SH-SY5Y (cell line): ENCODE measurements at regions not wholly inside any gene's neighbourhood (a gene's known extent, or its start where the extent isn't known, plus 50 kb on each side); places are given as distances from the start of the nearest gene placed in this dataset.

ENCODE experiments used
- GATA2 ChIP-seq: IDR thresholded peaks from 2 replicates; pipeline ENCODE4 v1.6.1; 2011; ENCODE audit warnings: mild to moderate bottlenecking, low read depth, low read length
- GATA3 ChIP-seq: IDR thresholded peaks from 2 replicates; pipeline ENCODE4 v1.6.1; 2011; ENCODE audit warnings: low read depth, mild to moderate bottlenecking, low read length, moderate library complexity

- TF ChIP-seq GATA3 (no peak), GATA2 (no peak)
Measured at GRCh38 chr4:111334361-111334760, 711.5 kb upstream of the PITX2 start.

- no peak for TF ChIP-seq GATA2
- TF ChIP-seq GATA3: no peak
Measured at GRCh38 chr4:111359602-111360001, 736.7 kb upstream of the PITX2 start.

GRCh38 chr4:111360906-111361305 lies 738.0 kb upstream of the PITX2 start:
- TF ChIP-seq GATA2 (no peak), GATA3 (no peak)

- TF ChIP-seq GATA2 (no peak), GATA3 (no peak)
Measured at GRCh38 chr4:111362941-111363361, 740.1 kb upstream of the PITX2 start.

- TF ChIP-seq GATA3 (no peak), GATA2 (no peak)
Measured at GRCh38 chr4:111388561-111388960, 756.7 kb upstream of the FAM241A start.

GRCh38 chr4:111391829-111392228 lies 753.4 kb upstream of the FAM241A start:
- TF ChIP-seq GATA2: no peak
- no peak for TF ChIP-seq GATA3

- TF ChIP-seq GATA2: no peak
- TF ChIP-seq GATA3: no peak
Measured at GRCh38 chr4:111393781-111394180, 751.5 kb upstream of the FAM241A start.

- TF ChIP-seq GATA3 (no peak), GATA2 (no peak)
Measured at GRCh38 chr4:111398906-111399330, 746.3 kb upstream of the FAM241A start.

- TF ChIP-seq GATA3 (no peak), GATA2 (no peak)
Measured at GRCh38 chr4:111399623-111400022, 745.6 kb upstream of the FAM241A start.

- TF ChIP-seq GATA2: no peak
- no peak for TF ChIP-seq GATA3
Measured at GRCh38 chr4:111400741-111401140, 744.5 kb upstream of the FAM241A start.

GRCh38 chr4:111404673-111405072 lies 740.6 kb upstream of the FAM241A start:
- TF ChIP-seq GATA3 (no peak), GATA2 (no peak)

- TF ChIP-seq GATA3: no peak
- TF ChIP-seq GATA2: no peak
Measured at GRCh38 chr4:111405989-111406388, 739.3 kb upstream of the FAM241A start.

GRCh38 chr4:111410571-111410970 lies 734.7 kb upstream of the FAM241A start:
- TF ChIP-seq GATA3: no peak
- TF ChIP-seq GATA2: no peak

GRCh38 chr4:111417521-111417920 lies 727.7 kb upstream of the FAM241A start:
- TF ChIP-seq GATA2 (no peak), GATA3 (no peak)

GRCh38 chr4:111433441-111433840 lies 711.8 kb upstream of the FAM241A start:
- TF ChIP-seq GATA2 (no peak), GATA3 (no peak)

- no peak for TF ChIP-seq GATA2
- no peak for TF ChIP-seq GATA3
Measured at GRCh38 chr4:111434586-111434985, 710.7 kb upstream of the FAM241A start.

- TF ChIP-seq GATA2 (no peak), GATA3 (no peak)
Measured at GRCh38 chr4:111435986-111436744, 709.1 kb upstream of the FAM241A start.
